ENCODE measurements at regions not wholly inside any gene's neighbourhood (a gene's known extent, or its start where the extent isn't known, plus 50 kb on each side); places are given as distances from the start of the nearest gene placed in this dataset.

DNA sequence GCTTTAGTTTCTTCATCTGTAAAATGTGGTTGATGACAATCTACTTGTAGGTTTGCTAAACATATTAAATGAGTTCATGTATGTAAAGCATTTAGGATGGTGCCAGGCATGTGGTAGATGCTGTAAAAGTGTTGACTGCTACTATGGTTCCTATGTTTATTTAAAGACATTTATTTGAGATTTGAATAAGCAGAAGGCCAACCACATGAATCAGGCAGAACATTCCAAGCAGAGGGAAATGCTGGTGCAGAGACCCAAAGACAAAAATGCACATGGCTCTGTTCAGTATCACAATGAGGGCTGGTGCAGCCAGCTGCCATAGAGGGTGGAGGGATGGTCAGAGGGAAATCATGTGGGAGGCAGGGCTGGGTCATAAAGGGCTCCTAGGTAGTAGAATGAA, 156.2 kb upstream of the PDGFD start:
- Histone ChIP-seq H3K4me1 (no peaks in the 10 kb centered on the region), H3K27ac (no peak overlapping the region), H3K36me3 (no peaks in the 10 kb centered on the region), H3K27me3 (no peaks in the 10 kb centered on the region), H3K4me3 (no peak overlapping the region), H3K9me3 (no peaks in the 10 kb centered on the region)
- intact Hi-C loops (cut with DNase I) = no loop called here
- ATAC-seq (no peak), DNase-seq (no peak)
- TF ChIP-seq, protein P1, sequence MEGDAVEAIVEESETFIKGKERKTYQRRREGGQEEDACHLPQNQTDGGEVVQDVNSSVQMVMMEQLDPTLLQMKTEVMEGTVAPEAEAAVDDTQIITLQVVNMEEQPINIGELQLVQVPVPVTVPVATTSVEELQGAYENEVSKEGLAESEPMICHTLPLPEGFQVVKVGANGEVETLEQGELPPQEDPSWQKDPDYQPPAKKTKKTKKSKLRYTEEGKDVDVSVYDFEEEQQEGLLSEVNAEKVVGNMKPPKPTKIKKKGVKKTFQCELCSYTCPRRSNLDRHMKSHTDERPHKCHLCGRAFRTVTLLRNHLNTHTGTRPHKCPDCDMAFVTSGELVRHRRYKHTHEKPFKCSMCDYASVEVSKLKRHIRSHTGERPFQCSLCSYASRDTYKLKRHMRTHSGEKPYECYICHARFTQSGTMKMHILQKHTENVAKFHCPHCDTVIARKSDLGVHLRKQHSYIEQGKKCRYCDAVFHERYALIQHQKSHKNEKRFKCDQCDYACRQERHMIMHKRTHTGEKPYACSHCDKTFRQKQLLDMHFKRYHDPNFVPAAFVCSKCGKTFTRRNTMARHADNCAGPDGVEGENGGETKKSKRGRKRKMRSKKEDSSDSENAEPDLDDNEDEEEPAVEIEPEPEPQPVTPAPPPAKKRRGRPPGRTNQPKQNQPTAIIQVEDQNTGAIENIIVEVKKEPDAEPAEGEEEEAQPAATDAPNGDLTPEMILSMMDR (IDR thresholded peaks at IDR 0.05) = no peak

DNA sequence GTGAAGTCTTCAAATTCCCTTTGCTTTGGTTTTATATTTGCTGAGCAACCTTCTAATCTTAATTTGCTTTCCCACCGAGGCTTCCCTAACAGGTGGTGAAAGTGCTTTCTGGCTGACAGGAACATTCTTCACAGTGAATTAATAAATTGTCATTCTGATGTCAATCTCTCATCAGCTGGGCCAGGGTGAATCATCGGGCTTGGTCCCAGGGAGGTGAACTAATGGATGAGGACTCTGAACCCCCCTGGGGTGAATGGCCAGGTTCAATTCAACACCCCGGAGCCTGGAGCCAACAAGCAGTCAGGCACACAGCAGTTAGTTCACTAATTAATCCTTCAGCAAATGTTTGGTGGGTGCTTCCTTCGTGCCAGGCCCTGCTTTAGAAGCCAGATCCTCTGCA, 155.4 kb upstream of the PDGFD start:
- Histone ChIP-seq H3K36me3 (no peaks in the 10 kb centered on the region), H3K27me3 (no peaks in the 10 kb centered on the region), H3K9me3 (no peaks in the 10 kb centered on the region), H3K27ac (no peak overlapping the region), H3K4me1 (no peaks in the 10 kb centered on the region), H3K4me3 (no peak overlapping the region)
- intact Hi-C loops (cut with DNase I) = no loop called here
- TF ChIP-seq, protein P1 (IDR thresholded peaks at IDR 0.05) = no peak
- ATAC-seq (no peak), DNase-seq (no peak)

DNA sequence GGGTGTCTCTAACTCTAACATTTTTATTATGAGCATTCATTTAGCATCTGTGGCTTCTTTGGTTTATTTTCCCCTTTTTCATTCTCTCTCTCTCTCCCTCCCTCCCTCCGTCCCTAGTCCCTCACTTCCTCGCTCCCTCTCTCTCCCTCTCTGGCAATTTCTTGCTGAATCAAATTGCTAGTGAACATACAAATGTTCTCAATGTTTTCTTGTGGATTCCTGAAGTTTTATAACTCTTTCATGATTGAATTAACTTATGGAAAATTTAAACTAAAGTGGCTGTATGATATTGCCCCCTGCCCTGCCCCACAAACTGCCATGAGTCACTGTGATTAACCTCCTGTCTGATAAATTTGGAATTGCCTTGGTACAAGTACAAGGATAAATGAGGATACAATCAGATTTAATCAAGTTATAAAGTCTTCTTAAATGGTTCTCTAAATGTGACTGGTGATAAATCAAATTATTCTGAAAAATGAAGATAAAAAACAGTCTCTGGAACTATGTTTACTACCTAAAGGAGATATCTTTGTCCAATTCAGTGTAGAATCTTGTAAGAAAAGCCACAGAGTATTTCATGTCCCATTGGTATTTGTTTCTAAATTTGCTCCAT, 143.0 kb upstream of the PDGFD start:
- ATAC-seq = no peak
- Histone ChIP-seq H3K4me3 (no peak overlapping the region), H3K9me3 (no peaks in the 10 kb centered on the region), H3K4me1 (no peaks in the 10 kb centered on the region), H3K36me3 (no peaks in the 10 kb centered on the region), H3K27ac (no peak overlapping the region), H3K27me3 (no peaks in the 10 kb centered on the region)
- TF ChIP-seq, protein P1 (IDR thresholded peaks at IDR 0.05) = no peak
- intact Hi-C loops (cut with DNase I) = no loop called here
- no peak for DNase-seq

DNA sequence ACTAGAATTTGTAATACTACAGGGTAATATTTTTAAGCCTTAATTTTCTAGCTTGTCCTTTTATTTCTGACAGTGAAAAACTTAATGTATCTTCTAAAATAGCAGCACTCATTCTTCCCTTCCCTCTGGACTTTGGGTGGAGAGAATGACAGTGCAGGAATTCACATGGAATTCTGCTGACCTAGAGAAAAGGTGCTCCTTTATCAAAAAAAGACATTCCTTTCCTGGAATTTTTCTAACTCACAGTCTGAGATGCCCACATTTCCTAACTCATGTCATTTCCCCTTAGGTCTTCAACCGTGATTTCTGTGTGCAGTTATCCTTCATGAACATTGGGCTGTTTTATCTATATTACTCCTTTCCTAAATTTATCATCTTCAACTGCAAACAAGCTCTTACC, 137.8 kb upstream of the PDGFD start:
- no peaks in the 10 kb centered on the region for H3K27me3 ChIP-seq
- H3K4me3 ChIP-seq = no peak overlapping the region
- intact Hi-C loops (cut with DNase I) = no loop called here
- TF ChIP-seq, protein P1 (IDR thresholded peaks at IDR 0.05) = no peak
- H3K9me3 ChIP-seq = no peaks in the 10 kb centered on the region
- H3K27ac ChIP-seq = no peak overlapping the region
- no peaks in the 10 kb centered on the region for H3K36me3 ChIP-seq
- no peaks in the 10 kb centered on the region for H3K4me1 ChIP-seq
- DNase-seq (no peak), ATAC-seq (no peak)

DNA sequence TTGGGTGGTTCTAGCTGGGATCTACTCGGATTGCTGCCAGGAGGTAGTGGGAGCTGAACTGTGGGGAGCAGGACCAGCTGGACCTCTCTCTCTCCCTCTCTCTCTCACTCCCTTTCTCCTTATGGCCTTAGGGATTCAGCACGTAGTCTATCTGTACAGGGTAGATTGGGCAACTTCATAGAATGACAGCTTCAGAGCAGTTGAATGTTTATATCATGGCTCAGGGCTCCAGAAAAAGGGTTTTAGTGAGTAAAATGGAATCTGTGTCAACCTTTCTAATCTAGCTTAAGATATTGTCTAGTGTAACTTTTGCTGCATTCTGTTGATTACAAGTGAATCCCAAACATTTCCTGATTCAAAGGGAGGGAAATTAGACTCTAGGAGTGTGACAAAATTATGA, 127.7 kb upstream of the PDGFD start:
- TF ChIP-seq, protein P1 (IDR thresholded peaks at IDR 0.05) = no peak
- intact Hi-C loops (cut with DNase I) = no loop called here
- no peak for DNase-seq
- Histone ChIP-seq H3K4me3 (no peak overlapping the region), H3K27me3 (no peaks in the 10 kb centered on the region), H3K9me3 (no peaks in the 10 kb centered on the region), H3K4me1 (no peaks in the 10 kb centered on the region), H3K36me3 (no peaks in the 10 kb centered on the region), H3K27ac (no peak overlapping the region)
- no peak for ATAC-seq

Measured in left lung (tissue), 4 donors.